DND-41 (cell line): ENCODE measurements at regions not wholly inside any gene's neighbourhood (a gene's known extent, or its start where the extent isn't known, plus 50 kb on each side); places are given as distances from the start of the nearest gene placed in this dataset.

Experiments
- ATAC-seq: fragments of 200-7000 bp; cut with Tn5 transposase; 3 replicates; pipeline ENCODE4 v1.9.1; 2021; ENCODE audit warnings: low read depth; ENCODE audit not compliant: insufficient read depth
- DNase-seq: peaks from one replicate; pipeline ENCODE4 v3.0.0-alpha.2; 2020
- H2AFZ ChIP-seq: 2 replicates; pipeline ENCODE4 v1.6.0; 2012; ENCODE audit warnings: low read depth, low read length
- H3K27ac ChIP-seq: 2 replicates; pipeline ENCODE4 v1.5.1; 2012; ENCODE audit warnings: low read length, inconsistent platforms
- H3K27me3 ChIP-seq: fragments of 200-600 bp; sonication (generic); 2 replicates; pipeline ENCODE4 v1.6.0; 2012; ENCODE audit warnings: low read length, mild to moderate bottlenecking, inconsistent platforms; ENCODE audit not compliant: insufficient read depth, poor library complexity
- H3K36me3 ChIP-seq: 2 replicates; pipeline ENCODE4 v1.5.1; 2012; ENCODE audit warnings: low read length, inconsistent platforms; ENCODE audit not compliant: insufficient read depth
- H3K4me1 ChIP-seq: 2 replicates; pipeline ENCODE4 v1.5.1; 2012; ENCODE audit warnings: mild to moderate bottlenecking, low read length; ENCODE audit not compliant: insufficient read depth
- H3K4me2 ChIP-seq: 2 replicates; pipeline ENCODE4 v1.6.0; 2012; ENCODE audit warnings: mild to moderate bottlenecking, moderate library complexity, low read length, inconsistent platforms; ENCODE audit not compliant: insufficient read depth
- H3K4me3 ChIP-seq, 2 experiments: fragments of 200-600 bp in 1 of 2; shearing (Covaris generic) in 1 of 2; 2 replicates each; pipeline ENCODE4 v1.5.1; 2012 to 2016; ENCODE audit warnings: inconsistent platforms in 2 of 2, low read length in 2 of 2, mild to moderate bottlenecking in 2 of 2, low read depth in 1 of 2, moderate library complexity in 1 of 2
- H3K79me2 ChIP-seq: 2 replicates; pipeline ENCODE4 v1.6.0; 2012; ENCODE audit warnings: low read length, inconsistent platforms; ENCODE audit not compliant: insufficient read depth
- H3K9ac ChIP-seq: 2 replicates; pipeline ENCODE4 v1.6.0; 2012; ENCODE audit warnings: low read depth, mild to moderate bottlenecking, inconsistent platforms, low read length, moderate library complexity
- H3K9me3 ChIP-seq: 2 replicates; pipeline ENCODE4 v1.5.1; 2012; ENCODE audit warnings: low read length, moderate library complexity, mild to moderate bottlenecking, inconsistent platforms; ENCODE audit not compliant: insufficient read depth, severe bottlenecking
- H4K20me1 ChIP-seq: 2 replicates; pipeline ENCODE4 v1.6.0; 2012; ENCODE audit warnings: low read length; ENCODE audit not compliant: insufficient read depth
- CTCF ChIP-seq: IDR thresholded peaks from 2 replicates; pipeline ENCODE4 v1.5.1; 2012; ENCODE audit warnings: borderline replicate concordance, low read length, moderate library complexity, mild to moderate bottlenecking; ENCODE audit not compliant: poor library complexity, severe bottlenecking; ENCODE audit errors: extremely low read depth
- EZH2 ChIP-seq: IDR thresholded peaks from 3 replicates; pipeline ENCODE4 v1.6.1; 2012; ENCODE audit warnings: borderline replicate concordance, low read depth, mild to moderate bottlenecking, moderate library complexity, low read length, inconsistent platforms; ENCODE audit not compliant: severe bottlenecking

- TF ChIP-seq EZH2, result no peak
- TF ChIP-seq CTCF, result no peak
- no peak for DNase-seq
These were observed 381.6 kb downstream of the NDFIP2 start for GRCh38 chr13:79862515-79862914.

GRCh38 chr13:79861731-79862130 is 380.8 kb downstream of the NDFIP2 start:
- no peak overlapping the region for H3K9ac ChIP-seq
- DNase-seq, result no peak
- no peak for TF ChIP-seq CTCF
- no peak for TF ChIP-seq EZH2
- H3K4me1 ChIP-seq, result no peaks in the 10 kb centered on the region
- H3K79me2 ChIP-seq, result no peaks in the 10 kb centered on the region
- no peaks in the 10 kb centered on the region for H3K36me3 ChIP-seq
- no peak for ATAC-seq
- no peaks in the 10 kb centered on the region for H3K27me3 ChIP-seq
- H2AFZ ChIP-seq, result no peak overlapping the region
- no peaks in the 10 kb centered on the region for H3K9me3 ChIP-seq
- no peak overlapping the region for H3K4me3 ChIP-seq
- H3K27ac ChIP-seq, result no peak overlapping the region
- no peaks in the 10 kb centered on the region for H4K20me1 ChIP-seq
- H3K4me2 ChIP-seq, result no peak overlapping the region

More at GRCh38 chr13:79862515-79862914, 381.6 kb downstream of the NDFIP2 start:
- H2AFZ ChIP-seq, result no peak overlapping the region
- no peaks in the 10 kb centered on the region for H4K20me1 ChIP-seq
- no peaks in the 10 kb centered on the region for H3K27me3 ChIP-seq
- H3K9me3 ChIP-seq, result no peaks in the 10 kb centered on the region
- no peak overlapping the region for H3K4me2 ChIP-seq
- H3K4me1 ChIP-seq, result no peaks in the 10 kb centered on the region
- H3K79me2 ChIP-seq, result no peaks in the 10 kb centered on the region
- H3K36me3 ChIP-seq, result no peaks in the 10 kb centered on the region
- no peak overlapping the region for H3K4me3 ChIP-seq
- no peak overlapping the region for H3K9ac ChIP-seq
- no peak for ATAC-seq
- H3K27ac ChIP-seq, result no peak overlapping the region

- TF ChIP-seq CTCF (no peak), EZH2 (no peak)
- no peaks in the 10 kb centered on the region for H3K9me3 ChIP-seq
- no peak overlapping the region for H3K9ac ChIP-seq
- H3K4me2 ChIP-seq, result no peak overlapping the region
- no peaks in the 10 kb centered on the region for H4K20me1 ChIP-seq
- no peak overlapping the region for H3K4me3 ChIP-seq
- H3K27me3 ChIP-seq, result no peaks in the 10 kb centered on the region
- DNase-seq (no peak), ATAC-seq (no peak)
- H3K27ac ChIP-seq, result no peak overlapping the region
- no peaks in the 10 kb centered on the region for H3K79me2 ChIP-seq
- H2AFZ ChIP-seq, result no peak overlapping the region
- no peaks in the 10 kb centered on the region for H3K36me3 ChIP-seq
- no peaks in the 10 kb centered on the region for H3K4me1 ChIP-seq
These were observed 379.8 kb downstream of the NDFIP2 start for GRCh38 chr13:79860791-79861190.

- H3K4me3 ChIP-seq, result no peak overlapping the region
- H3K9ac ChIP-seq, result no peak overlapping the region
- no peak overlapping the region for H3K27ac ChIP-seq
- no peaks in the 10 kb centered on the region for H3K27me3 ChIP-seq
- H2AFZ ChIP-seq, result no peak overlapping the region
- no peaks in the 10 kb centered on the region for H4K20me1 ChIP-seq
- H3K9me3 ChIP-seq, result no peaks in the 10 kb centered on the region
- ATAC-seq (no peak), DNase-seq (no peak)
- no peaks in the 10 kb centered on the region for H3K4me1 ChIP-seq
- H3K4me2 ChIP-seq, result no peak overlapping the region
- no peaks in the 10 kb centered on the region for H3K36me3 ChIP-seq
- TF ChIP-seq CTCF, result no peak
- TF ChIP-seq EZH2, result no peak
- no peaks in the 10 kb centered on the region for H3K79me2 ChIP-seq
These were observed 378.8 kb downstream of the NDFIP2 start for GRCh38 chr13:79859756-79860155.
